Heart right ventricle (tissue), 16 donors: ENCODE measurements at regions not wholly inside any gene's neighbourhood (a gene's known extent, or its start where the extent isn't known, plus 50 kb on each side); places are given as distances from the start of the nearest gene placed in this dataset.

Experiments used
- ATAC-seq, 8 donors: fragments of 200-7000 bp; cut with Tn5 transposase; one replicate each; pipeline ENCODE4 v1.9.1; 2020; ENCODE audit warnings: mild to moderate bottlenecking in 8 of 8, moderate library complexity in 8 of 8, moderate number of reproducible peaks in 1 of 8
- DNase-seq, 2 donors: peaks; one replicate each; pipeline ENCODE4 v3.0.0-alpha.2; 2020
- H3K27ac ChIP-seq, 10 donors: fragments of 200-600 bp; sonication (generic) in 2 of 10; one replicate each; pipeline versions ENCODE4 v1.5.0 to v1.8.0; 2020 to 2022; ENCODE audit warnings: mild to moderate bottlenecking in 3 of 10
- H3K27me3 ChIP-seq, 7 donors: fragments of 200-600 bp; one replicate each; pipeline ENCODE4 v1.8.0; 2021 to 2022; ENCODE audit warnings: mild to moderate bottlenecking in 2 of 7
- H3K36me3 ChIP-seq, 9 donors: fragments of 200-600 bp; sonication (generic) in 1 of 9; one replicate each; pipeline versions ENCODE4 v1.5.0 to v1.8.0; 2020 to 2022; ENCODE audit warnings: mild to moderate bottlenecking in 2 of 9
- H3K4me1 ChIP-seq, 9 donors: fragments of 200-600 bp; sonication (generic) in 1 of 9; one replicate each; pipeline versions ENCODE4 v1.5.0 to v1.8.0; 2020 to 2022; ENCODE audit warnings: mild to moderate bottlenecking in 4 of 9
- H3K4me3 ChIP-seq, 10 donors: fragments of 200-600 bp; sonication (generic) in 2 of 10; one replicate each; pipeline versions ENCODE4 v1.5.0 to v1.8.0; 2020 to 2022; ENCODE audit warnings: mild to moderate bottlenecking in 7 of 10, moderate library complexity in 2 of 10
- H3K9me3 ChIP-seq, 11 donors: fragments of 200-600 bp in 10 of 11; sonication (generic) in 2 of 11; one replicate each; pipeline versions ENCODE4 v1.5.0 to v1.8.0; 2013 to 2022; ENCODE audit warnings: mild to moderate bottlenecking in 2 of 11, control low read depth in 1 of 11, moderate library complexity in 1 of 11
- WGBS, 2 donors: extraction: QIAGEN DNeasy Blood & Tissue Kit; methylation state at CpG; one replicate each; pipeline ENCODE4 v1.1.7; 2013; ENCODE audit warnings: inconsistent platforms in 1 of 2; 5-methylcytosine and 5-hydroxymethylcytosine counted together
- intact Hi-C, 10 donors: fragments of 100-400 bp; cut with DNase I; formaldehyde crosslinking; loops; one replicate each; pipeline versions ENCODE4 v1.11.1 to v1.14.2; 2022
- TF ChIP-seq, protein P1 (sequence below), 9 donors: fragments of 200-600 bp; sonication (generic) in 2 of 9; IDR thresholded peaks; one replicate each; pipeline versions ENCODE4 v1.5.0 to v1.8.0; 2021 to 2022; ENCODE audit warnings: antibody characterized with exemption in 9 of 9, mild to moderate bottlenecking in 5 of 9, moderate library complexity in 1 of 9
- donor health status: Arrhythmogenic right ventricular cardiomyopathy.
- donor health status: ischemic (EF 13 %, LVEDD 7.1; RV severe dilation, severe dysfunction).
- donor health status: healthy with polysubstance abuse.
- donor health status: DM: no; HTN: yes; CAD: no.
- donor health status: DM: no; HTN: no; CAD: no.
- donor health status: ischemic (EF 25% LVEDD 6.9; RV normal size, moderate dysfunction).
- donor health status: ischemic (EF 25% LVEDD 5.7; RV mildly dilated, moderate dysfunction).
- donor health status: healthy.
- donor health status: DM: yes; HTN: yes; CAD: no.
- donor health status: Ischemic cardiomyopathy.
- donor health status: ischemic (EF 35%, LVEDD 5.7; RV mildly dilated, moderate dysfunction).
- donor health status: nonischemic (EF 11% LVEDD 7.7; RV severe dilation, severe dysfunction).
- donor health status: DM: yes; HTN: yes; CAD: no.
- donor health status: PGD.
- donor health status: ischemic (EF 29% LVEDD 5.4; RV normal size, mild dysfunction).
- donor health status: nonischemic (EF 23%, LVEDD 6.1; RV moderate dilation, normal function).

DNA sequence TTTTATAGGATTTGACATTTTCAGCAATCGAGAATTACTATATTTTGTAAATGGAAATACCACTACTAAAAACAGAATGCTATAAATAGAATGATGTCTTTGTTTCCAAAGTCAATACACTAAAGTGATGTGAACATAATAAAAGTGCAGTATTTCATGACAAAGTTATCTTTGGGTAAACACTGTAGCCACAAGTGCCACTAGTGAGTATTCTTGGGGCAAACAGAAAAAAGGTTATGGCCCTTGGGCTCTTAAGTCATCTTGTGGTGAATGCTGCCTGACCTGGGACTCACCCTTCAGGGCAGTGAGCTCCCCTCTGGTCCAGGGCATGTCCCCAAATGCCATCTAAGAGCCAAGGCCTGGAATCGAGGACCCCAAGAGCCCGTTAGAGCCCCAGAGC is 99.2 kb upstream of the KYNU start:
- intact Hi-C loops, result no loop called here
- ATAC-seq (no peak), DNase-seq (no peak)
- no peak overlapping the region for H3K27ac ChIP-seq
- H3K4me1 ChIP-seq, result no peaks in the 10 kb centered on the region
- TF ChIP-seq, protein P1, sequence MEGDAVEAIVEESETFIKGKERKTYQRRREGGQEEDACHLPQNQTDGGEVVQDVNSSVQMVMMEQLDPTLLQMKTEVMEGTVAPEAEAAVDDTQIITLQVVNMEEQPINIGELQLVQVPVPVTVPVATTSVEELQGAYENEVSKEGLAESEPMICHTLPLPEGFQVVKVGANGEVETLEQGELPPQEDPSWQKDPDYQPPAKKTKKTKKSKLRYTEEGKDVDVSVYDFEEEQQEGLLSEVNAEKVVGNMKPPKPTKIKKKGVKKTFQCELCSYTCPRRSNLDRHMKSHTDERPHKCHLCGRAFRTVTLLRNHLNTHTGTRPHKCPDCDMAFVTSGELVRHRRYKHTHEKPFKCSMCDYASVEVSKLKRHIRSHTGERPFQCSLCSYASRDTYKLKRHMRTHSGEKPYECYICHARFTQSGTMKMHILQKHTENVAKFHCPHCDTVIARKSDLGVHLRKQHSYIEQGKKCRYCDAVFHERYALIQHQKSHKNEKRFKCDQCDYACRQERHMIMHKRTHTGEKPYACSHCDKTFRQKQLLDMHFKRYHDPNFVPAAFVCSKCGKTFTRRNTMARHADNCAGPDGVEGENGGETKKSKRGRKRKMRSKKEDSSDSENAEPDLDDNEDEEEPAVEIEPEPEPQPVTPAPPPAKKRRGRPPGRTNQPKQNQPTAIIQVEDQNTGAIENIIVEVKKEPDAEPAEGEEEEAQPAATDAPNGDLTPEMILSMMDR (IDR thresholded peaks at IDR 0.05), result no peak
- H3K4me3 ChIP-seq, result no peak overlapping the region
- no peaks in the 10 kb centered on the region for H3K36me3 ChIP-seq
- H3K9me3 ChIP-seq, result peaks cover 0 to 30% (median 5%) of the 10 kb centered on the region in 11 donors
- H3K27me3 ChIP-seq, result no peaks in the 10 kb centered on the region
- 73 to 83% methylated on average over 3 of the region's 3 CpGs for WGBS, 2 donors

DNA sequence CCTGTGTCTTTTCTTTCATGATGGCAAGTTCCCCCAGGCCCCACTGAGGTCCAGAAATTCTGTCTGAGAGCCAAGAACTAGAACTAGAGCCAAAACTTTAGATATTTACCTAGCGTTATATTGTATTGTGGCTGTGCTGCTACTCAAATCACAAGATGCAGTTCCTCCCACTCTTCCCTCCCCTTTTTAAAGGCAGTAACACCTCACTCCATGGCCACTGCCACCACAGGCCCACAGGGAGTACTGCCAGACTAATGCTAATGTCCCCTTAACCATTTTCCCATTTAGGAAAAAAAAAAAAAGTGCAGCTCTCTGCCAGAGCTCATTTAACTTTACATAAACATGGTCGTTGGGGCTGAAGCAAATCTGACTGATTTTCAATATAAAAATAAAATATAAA is 99.7 kb upstream of the KYNU start:
- TF ChIP-seq, protein P1 (IDR thresholded peaks at IDR 0.05), result no peak
- H3K9me3 ChIP-seq, result peaks cover 0 to 31% (median 5%) of the 10 kb centered on the region in 11 donors
- H3K27ac ChIP-seq, result no peak overlapping the region
- H3K27me3 ChIP-seq, result no peaks in the 10 kb centered on the region
- WGBS, 2 donors, result 59 to 65% methylated on average over 2 of the region's 2 CpGs
- intact Hi-C loops, result no loop called here
- no peaks in the 10 kb centered on the region for H3K36me3 ChIP-seq
- no peaks in the 10 kb centered on the region for H3K4me1 ChIP-seq
- ATAC-seq (no peak), DNase-seq (no peak)
- H3K4me3 ChIP-seq, result no peak overlapping the region

DNA sequence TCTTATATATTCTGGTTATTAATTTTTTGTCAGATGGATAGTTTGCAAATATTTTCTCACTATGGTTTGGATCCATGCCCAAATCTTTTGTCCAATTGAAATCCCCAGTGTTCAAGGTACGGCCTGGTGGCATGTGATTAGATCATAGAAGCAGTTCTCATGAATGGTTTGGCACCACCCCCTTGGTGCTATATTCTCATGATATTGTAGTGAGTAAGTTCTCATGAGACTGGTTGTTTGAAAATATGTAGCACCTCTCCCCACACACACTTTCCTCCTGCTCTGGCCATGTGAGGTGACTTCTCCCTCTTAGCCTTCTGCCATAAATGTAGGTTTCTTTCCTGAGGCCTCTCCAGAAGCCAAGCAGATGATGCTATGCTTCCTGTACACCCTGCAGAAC is 107.7 kb upstream of the KYNU start:
- 69 to 78% methylated on average over 1 of the region's 1 CpG for WGBS, 2 donors
- DNase-seq, result no peak
- H3K36me3 ChIP-seq, result no peaks in the 10 kb centered on the region
- peaks cover 0 to 58% (median 13%) of the 10 kb centered on the region in 11 donors for H3K9me3 ChIP-seq
- H3K4me1 ChIP-seq, result no peaks in the 10 kb centered on the region
- TF ChIP-seq, protein P1 (IDR thresholded peaks at IDR 0.05), result no peak
- ATAC-seq, result no peak
- H3K4me3 ChIP-seq, result no peak overlapping the region
- H3K27me3 ChIP-seq, result no peaks in the 10 kb centered on the region
- intact Hi-C loops, result no loop called here
- no peak overlapping the region for H3K27ac ChIP-seq

DNA sequence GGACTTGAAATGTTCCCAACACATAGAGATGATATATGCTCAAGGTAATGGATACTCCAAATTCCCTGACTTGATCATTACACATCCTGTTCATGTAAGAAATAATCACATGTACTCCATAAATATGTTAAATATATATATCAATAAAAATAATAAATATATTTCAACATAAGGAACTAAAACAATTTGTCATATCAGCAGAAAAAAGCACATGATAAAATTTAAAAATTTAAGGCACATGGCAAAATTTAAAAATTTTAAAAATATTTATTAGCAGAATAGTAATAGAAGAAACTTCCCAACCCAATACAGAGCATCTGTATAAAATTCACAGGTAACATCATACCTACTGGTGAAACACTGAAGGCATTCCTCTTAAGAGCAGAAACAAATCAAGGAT is 109.6 kb upstream of the KYNU start:
- intact Hi-C loops, result no loop called here
- peaks cover 0 to 62% (median 16%) of the 10 kb centered on the region in 11 donors for H3K9me3 ChIP-seq

More for the DNA sequence above, 109.6 kb upstream of the KYNU start:
- DNase-seq (no peak), ATAC-seq (no peak)
- no peaks in the 10 kb centered on the region for H3K27me3 ChIP-seq
- H3K27ac ChIP-seq, result no peak overlapping the region
- no peaks in the 10 kb centered on the region for H3K36me3 ChIP-seq
- TF ChIP-seq, protein P1 (IDR thresholded peaks at IDR 0.05), result no peak
- no peak overlapping the region for H3K4me3 ChIP-seq
- no peaks in the 10 kb centered on the region for H3K4me1 ChIP-seq
